ENCODE measurements at regions not wholly inside any gene's neighbourhood (a gene's known extent, or its start where the extent isn't known, plus 50 kb on each side); places are given as distances from the start of the nearest gene placed in this dataset.

DNA sequence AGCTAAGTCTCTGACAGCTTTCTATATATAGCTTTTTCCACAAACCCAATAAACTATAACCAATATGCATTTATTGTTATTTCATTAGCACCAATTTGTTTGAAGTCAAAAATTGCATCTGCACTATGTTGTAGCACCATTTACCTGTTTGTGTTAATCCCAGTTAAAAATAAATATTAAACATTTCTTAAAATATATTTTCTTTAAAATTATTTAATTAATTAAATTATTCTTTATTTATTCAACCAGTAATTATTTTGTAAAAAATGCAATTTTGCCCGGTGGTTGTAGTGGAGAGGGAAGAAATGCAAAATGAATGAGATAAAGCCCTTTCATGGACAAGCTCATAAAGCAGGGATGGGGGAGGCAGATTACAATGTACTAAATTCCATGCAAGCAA is 1257.9 kb downstream of the PCDH17 start:
- TF ChIP-seq SIN3A (IDR thresholded peaks at IDR 0.05; ENCODE audit: borderline replicate concordance, insufficient read depth, low read length) (no peak), FOXP2 (optimal IDR thresholded peaks at IDR 0.05; ENCODE audit: borderline replicate concordance, extremely low read depth, extremely low read length, insufficient read depth) (no peak), POLR2AphosphoS5 (IDR thresholded peaks at IDR 0.05; ENCODE audit: low read depth, low read length) (no peak), TAF1 (IDR thresholded peaks at IDR 0.05; ENCODE audit: borderline replicate concordance, insufficient read depth, low read length) (no peak)
- TF ChIP-seq, protein P1, sequence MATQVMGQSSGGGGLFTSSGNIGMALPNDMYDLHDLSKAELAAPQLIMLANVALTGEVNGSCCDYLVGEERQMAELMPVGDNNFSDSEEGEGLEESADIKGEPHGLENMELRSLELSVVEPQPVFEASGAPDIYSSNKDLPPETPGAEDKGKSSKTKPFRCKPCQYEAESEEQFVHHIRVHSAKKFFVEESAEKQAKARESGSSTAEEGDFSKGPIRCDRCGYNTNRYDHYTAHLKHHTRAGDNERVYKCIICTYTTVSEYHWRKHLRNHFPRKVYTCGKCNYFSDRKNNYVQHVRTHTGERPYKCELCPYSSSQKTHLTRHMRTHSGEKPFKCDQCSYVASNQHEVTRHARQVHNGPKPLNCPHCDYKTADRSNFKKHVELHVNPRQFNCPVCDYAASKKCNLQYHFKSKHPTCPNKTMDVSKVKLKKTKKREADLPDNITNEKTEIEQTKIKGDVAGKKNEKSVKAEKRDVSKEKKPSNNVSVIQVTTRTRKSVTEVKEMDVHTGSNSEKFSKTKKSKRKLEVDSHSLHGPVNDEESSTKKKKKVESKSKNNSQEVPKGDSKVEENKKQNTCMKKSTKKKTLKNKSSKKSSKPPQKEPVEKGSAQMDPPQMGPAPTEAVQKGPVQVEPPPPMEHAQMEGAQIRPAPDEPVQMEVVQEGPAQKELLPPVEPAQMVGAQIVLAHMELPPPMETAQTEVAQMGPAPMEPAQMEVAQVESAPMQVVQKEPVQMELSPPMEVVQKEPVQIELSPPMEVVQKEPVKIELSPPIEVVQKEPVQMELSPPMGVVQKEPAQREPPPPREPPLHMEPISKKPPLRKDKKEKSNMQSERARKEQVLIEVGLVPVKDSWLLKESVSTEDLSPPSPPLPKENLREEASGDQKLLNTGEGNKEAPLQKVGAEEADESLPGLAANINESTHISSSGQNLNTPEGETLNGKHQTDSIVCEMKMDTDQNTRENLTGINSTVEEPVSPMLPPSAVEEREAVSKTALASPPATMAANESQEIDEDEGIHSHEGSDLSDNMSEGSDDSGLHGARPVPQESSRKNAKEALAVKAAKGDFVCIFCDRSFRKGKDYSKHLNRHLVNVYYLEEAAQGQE (IDR thresholded peaks at IDR 0.05; ENCODE audit: insufficient read depth in 1 of 2, low read depth in 2 of 2, low read length in 2 of 2) = no peak

DNA sequence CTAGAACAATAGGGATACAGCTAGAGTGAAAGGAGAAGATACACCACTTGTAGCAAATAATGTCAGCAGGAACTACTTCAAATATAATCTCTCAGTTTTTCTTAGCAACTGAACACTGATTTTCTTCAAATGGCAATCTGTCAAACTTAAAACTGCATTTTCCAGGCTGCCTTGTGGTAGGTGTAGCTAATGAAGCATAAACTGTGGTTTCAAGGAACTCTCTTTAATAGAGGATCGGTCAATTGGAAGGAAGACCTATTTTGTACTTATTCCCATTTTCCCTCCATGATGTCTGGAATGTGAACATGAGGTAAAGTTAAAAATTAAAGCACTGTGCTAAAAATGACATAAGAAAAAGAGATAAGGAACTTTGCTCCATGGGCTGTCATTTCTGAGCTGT is 1261.9 kb downstream of the PCDH17 start:
- TF ChIP-seq POLR2AphosphoS5 (IDR thresholded peaks at IDR 0.05; ENCODE audit: low read depth, low read length) (no peak), TAF1 (IDR thresholded peaks at IDR 0.05; ENCODE audit: borderline replicate concordance, insufficient read depth, low read length) (no peak), FOXP2 (optimal IDR thresholded peaks at IDR 0.05; ENCODE audit: borderline replicate concordance, extremely low read depth, extremely low read length, insufficient read depth) (no peak), SIN3A (IDR thresholded peaks at IDR 0.05; ENCODE audit: borderline replicate concordance, insufficient read depth, low read length) (no peak)
- TF ChIP-seq, protein P1 (IDR thresholded peaks at IDR 0.05; ENCODE audit: insufficient read depth in 1 of 2, low read depth in 2 of 2, low read length in 2 of 2) = no peak

DNA sequence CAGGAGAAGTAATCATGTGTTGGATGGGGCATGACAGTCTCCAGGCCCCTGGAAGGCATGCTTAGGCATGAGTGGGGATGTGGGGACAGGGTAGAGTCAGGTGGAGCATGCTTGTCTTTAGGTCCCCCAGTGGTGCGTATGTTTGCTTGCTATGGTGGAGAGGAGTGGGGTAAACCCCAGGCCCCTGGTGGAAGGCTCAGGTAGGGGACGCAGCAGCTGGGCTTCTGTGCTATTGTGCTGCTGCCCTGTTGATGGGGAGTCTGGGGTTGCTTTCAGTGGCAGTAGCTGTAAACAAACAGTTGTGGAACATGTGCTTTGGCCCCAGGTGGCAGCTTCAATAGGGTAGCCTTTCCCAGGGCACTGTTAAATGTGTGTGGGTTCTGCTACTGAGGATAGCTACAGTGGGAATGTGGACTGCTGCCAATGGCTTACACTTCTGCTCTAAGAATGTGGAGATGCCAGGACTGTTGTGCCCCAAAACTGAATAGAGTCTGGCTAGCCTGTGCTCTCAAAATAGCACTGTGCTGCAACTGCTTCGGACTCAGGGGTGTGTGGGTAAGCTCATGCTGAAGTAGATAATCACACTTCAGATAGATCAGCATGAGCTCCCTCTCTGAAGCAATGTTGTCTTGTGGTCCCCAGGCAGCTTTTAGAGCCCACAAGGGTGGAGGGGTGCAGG is 1257.3 kb downstream of the DIAPH3 start:
- TF ChIP-seq SIN3A (IDR thresholded peaks at IDR 0.05; ENCODE audit: borderline replicate concordance, insufficient read depth, low read length) = no peak
- TF ChIP-seq, protein P1 (IDR thresholded peaks at IDR 0.05; ENCODE audit: insufficient read depth in 1 of 2, low read depth in 2 of 2, low read length in 2 of 2) = no peak
- TF ChIP-seq FOXP2 (optimal IDR thresholded peaks at IDR 0.05; ENCODE audit: borderline replicate concordance, extremely low read depth, extremely low read length, insufficient read depth) = no peak
- TF ChIP-seq POLR2AphosphoS5 (IDR thresholded peaks at IDR 0.05; ENCODE audit: low read depth, low read length) = no peak
- no peak for TF ChIP-seq TAF1 (IDR thresholded peaks at IDR 0.05; ENCODE audit: borderline replicate concordance, insufficient read depth, low read length)

DNA sequence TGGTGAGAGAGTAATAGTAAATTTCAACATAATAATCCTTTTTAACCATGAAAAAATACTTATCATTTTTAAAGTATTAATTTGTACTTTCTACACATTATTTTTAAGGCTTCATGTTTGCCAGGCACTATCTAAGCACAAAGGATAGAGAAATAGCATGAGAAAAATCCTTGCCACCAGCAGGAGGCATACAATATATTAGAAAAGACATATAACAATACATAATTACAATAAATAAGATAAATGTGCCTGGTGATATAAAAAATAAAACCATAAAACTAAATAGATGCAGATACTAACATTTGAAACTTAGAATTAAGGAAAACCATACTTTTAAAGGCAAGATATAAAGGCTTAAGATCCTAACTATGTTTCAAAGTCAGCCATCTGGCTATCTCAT is 1256.4 kb downstream of the DIAPH3 start:
- TF ChIP-seq FOXP2 (optimal IDR thresholded peaks at IDR 0.05; ENCODE audit: borderline replicate concordance, extremely low read depth, extremely low read length, insufficient read depth) (no peak), SIN3A (IDR thresholded peaks at IDR 0.05; ENCODE audit: borderline replicate concordance, insufficient read depth, low read length) (no peak), POLR2AphosphoS5 (IDR thresholded peaks at IDR 0.05; ENCODE audit: low read depth, low read length) (no peak), TAF1 (IDR thresholded peaks at IDR 0.05; ENCODE audit: borderline replicate concordance, insufficient read depth, low read length) (no peak)
- TF ChIP-seq, protein P1 (IDR thresholded peaks at IDR 0.05; ENCODE audit: insufficient read depth in 1 of 2, low read depth in 2 of 2, low read length in 2 of 2) = no peak
